Prostate gland (tissue), 2 donors: ENCODE measurements at regions not wholly inside any gene's neighbourhood (a gene's known extent, or its start where the extent isn't known, plus 50 kb on each side); places are given as distances from the start of the nearest gene placed in this dataset.

Experiments used
- POLR2A ChIP-seq: fragments of 450-650 bp; IDR thresholded peaks from one replicate; pipeline ENCODE4 v1.6.1; 2016; ENCODE audit warnings: antibody characterized with exemption, mild to moderate bottlenecking
- POLR2AphosphoS5 ChIP-seq: sonication (generic); formaldehyde crosslinking; IDR thresholded peaks from one replicate; pipeline ENCODE4 v1.6.1; 2017; ENCODE audit warnings: antibody characterized with exemption
- TF ChIP-seq, protein P1 (sequence below), 4 experiments: fragments of 200-600 bp in 2 of 4; fragments of 450-650 bp in 2 of 4; sonication (generic) in 2 of 4; IDR thresholded peaks; 1 replicate in 3 of 4; 2 replicates in 1 of 4; pipeline ENCODE4 v1.5.1; 2016 to 2019; ENCODE audit warnings: antibody characterized with exemption in 4 of 4, mild to moderate bottlenecking in 2 of 4, moderate library complexity in 2 of 4

DNA sequence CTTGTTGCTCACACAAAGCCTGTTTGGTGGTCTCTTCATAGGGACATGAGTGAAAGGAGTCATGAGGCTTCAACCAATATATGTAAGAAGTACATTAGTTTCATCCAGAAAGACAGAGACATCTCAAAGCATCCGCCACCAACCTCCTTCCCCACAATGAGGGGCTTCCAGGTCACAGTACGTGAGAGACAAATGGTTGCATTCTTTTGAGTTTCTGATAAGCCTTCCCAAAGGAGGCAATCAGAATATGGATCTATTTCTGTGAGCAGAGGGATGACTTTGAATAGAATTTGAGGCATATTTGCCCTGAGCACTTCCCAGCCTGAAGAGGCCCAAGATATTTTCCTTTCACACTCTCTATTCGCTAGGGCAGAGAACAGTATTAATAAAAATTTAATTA is 931.1 kb downstream of the FAM181B start:
- TF ChIP-seq, protein P1, sequence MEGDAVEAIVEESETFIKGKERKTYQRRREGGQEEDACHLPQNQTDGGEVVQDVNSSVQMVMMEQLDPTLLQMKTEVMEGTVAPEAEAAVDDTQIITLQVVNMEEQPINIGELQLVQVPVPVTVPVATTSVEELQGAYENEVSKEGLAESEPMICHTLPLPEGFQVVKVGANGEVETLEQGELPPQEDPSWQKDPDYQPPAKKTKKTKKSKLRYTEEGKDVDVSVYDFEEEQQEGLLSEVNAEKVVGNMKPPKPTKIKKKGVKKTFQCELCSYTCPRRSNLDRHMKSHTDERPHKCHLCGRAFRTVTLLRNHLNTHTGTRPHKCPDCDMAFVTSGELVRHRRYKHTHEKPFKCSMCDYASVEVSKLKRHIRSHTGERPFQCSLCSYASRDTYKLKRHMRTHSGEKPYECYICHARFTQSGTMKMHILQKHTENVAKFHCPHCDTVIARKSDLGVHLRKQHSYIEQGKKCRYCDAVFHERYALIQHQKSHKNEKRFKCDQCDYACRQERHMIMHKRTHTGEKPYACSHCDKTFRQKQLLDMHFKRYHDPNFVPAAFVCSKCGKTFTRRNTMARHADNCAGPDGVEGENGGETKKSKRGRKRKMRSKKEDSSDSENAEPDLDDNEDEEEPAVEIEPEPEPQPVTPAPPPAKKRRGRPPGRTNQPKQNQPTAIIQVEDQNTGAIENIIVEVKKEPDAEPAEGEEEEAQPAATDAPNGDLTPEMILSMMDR (IDR thresholded peaks at IDR 0.05), result no peak
- TF ChIP-seq POLR2AphosphoS5, result no peak
- no peak for TF ChIP-seq POLR2A
